GM13976 (cell line): ENCODE measurements at regions not wholly inside any gene's neighbourhood (a gene's known extent, or its start where the extent isn't known, plus 50 kb on each side); places are given as distances from the start of the nearest gene placed in this dataset.
"Not testable (repeated sequence)": the region's sequence is repeated elsewhere in the genome, so short reads cannot be mapped to it uniquely, and the experiment has no call there.

Experiments used
- DNase-seq: peaks from one replicate; pipeline ENCODE4 v3.0.0; 2012; ENCODE audit warnings: low spot score
- in situ Hi-C: fragments of 300-500 bp; cut with MboI; formaldehyde crosslinking; loops from one replicate; pipeline ENCODE4 v1.12.0; 2022; ENCODE audit warnings: low sequenced_read_pairs, mixed read lengths, inconsistent platforms; ENCODE audit not compliant: unreplicated experiment
- TF ChIP-seq, protein P1 (sequence below): IDR thresholded peaks from 2 replicates; pipeline ENCODE4 v1.5.1; 2012; ENCODE audit warnings: borderline replicate concordance, mild to moderate bottlenecking; ENCODE audit not compliant: insufficient read depth; ENCODE audit errors: extremely low read depth, missing control alignments, control extremely low read depth

DNA sequence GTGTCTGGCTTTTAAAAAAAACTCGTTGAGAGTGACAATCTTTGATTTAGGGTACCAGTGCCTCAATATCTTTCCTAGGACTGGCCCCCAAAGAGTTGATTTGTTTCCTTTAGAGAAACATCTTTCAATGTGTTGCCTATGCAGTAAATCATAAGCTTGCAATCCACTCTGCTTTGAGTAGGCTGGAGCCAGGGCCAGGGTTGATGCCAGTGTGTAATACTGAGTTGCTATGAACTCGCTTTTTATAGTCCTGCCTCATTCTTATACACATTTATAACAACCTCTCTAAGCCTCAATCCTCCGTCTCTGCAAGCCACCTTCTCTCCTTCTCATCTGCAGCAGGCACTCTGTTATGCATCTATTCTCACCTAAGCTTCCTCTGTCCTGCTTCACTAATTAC is 674.9 kb upstream of the POM121L12 start:
- DNase-seq = no peak
- in situ Hi-C loops = no loop called here
- TF ChIP-seq, protein P1, sequence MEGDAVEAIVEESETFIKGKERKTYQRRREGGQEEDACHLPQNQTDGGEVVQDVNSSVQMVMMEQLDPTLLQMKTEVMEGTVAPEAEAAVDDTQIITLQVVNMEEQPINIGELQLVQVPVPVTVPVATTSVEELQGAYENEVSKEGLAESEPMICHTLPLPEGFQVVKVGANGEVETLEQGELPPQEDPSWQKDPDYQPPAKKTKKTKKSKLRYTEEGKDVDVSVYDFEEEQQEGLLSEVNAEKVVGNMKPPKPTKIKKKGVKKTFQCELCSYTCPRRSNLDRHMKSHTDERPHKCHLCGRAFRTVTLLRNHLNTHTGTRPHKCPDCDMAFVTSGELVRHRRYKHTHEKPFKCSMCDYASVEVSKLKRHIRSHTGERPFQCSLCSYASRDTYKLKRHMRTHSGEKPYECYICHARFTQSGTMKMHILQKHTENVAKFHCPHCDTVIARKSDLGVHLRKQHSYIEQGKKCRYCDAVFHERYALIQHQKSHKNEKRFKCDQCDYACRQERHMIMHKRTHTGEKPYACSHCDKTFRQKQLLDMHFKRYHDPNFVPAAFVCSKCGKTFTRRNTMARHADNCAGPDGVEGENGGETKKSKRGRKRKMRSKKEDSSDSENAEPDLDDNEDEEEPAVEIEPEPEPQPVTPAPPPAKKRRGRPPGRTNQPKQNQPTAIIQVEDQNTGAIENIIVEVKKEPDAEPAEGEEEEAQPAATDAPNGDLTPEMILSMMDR = no peak

DNA sequence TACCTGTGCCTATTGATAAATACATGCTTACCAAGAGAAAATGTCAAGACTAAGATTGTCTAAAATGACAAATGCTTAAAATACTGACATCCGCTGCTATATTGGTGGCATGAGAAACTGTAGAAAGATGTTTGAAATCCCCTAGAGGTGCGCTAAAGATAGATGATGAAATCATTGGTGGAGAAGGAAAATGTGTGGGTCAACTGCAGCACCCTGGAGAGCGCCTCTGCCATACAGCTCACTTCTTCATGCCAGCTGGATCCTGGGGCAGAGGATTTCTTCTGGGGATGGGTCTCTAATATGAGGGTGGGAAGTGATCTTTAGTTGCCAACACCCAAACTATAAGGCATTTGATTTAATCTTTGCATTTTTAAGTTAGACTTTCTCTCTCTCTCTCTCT is 680.4 kb upstream of the POM121L12 start:
- TF ChIP-seq, protein P1 = no peak
- DNase-seq = no peak
- in situ Hi-C loops = no loop called here

DNA sequence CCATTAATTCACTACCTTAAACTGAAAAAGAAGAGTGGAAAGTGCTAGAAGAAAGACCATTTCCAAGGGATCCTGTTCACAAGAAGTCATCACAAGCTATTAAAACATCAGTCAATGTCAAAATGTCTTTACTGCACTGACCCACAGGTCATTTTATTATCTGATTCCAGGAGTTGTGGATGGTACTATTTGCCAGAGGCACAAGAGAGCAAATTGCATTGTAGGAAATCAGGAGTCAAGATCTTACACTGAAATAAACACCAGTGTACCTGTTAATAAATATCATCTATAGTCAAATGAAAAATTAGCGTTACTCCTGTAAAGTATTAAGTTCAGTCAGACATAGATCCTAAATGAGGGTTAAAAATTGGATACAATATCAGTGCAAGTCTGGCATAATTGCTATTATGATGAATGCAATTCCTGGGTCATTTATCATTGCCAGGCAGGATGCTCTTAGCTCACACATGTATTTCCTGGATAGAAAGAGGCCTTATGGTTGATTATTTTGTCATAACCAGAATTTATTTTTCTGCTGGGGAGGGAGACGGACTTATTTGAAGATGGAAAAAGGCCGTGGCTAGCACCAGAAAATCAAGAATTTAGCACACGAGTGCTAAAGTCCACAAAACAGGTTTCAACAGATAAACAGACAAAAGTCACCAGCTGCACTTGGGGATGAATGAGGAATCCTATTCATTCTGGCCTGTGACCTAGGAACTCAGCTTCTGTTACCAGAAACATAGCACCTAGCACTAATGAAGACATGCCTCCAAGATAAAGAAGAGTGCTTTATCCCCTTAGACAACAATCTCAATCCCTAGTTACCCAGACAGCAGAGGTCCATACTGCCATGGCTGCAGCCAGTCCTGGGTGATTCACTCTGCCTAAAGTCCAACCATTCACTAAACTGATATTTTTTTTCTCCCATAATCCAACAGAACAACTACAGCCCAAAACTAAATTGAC is 683.1 kb upstream of the POM121L12 start:
- no peak for DNase-seq
- in situ Hi-C loops = no loop called here
- TF ChIP-seq, protein P1 = no peak

DNA sequence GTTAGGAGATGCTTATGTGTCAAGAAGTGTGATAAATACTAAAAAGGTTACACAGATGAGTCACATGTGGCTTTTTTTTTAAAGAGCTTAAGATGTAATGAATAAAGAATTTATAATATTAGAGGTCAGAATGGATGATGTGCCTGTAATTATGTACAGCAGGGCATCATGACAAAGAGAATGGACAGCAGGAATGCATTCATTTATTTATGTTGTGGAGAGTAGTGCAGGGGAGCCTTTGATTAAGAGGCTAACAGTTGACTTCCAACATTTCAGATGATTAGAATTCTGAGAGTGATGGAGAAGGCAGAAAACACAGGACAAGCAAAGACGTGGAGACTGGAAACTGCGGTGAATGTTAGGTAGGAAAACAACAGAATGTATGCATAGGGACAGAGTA is 691.4 kb upstream of the POM121L12 start:
- in situ Hi-C loops = no loop called here
- TF ChIP-seq, protein P1 = no peak
- DNase-seq = no peak

DNA sequence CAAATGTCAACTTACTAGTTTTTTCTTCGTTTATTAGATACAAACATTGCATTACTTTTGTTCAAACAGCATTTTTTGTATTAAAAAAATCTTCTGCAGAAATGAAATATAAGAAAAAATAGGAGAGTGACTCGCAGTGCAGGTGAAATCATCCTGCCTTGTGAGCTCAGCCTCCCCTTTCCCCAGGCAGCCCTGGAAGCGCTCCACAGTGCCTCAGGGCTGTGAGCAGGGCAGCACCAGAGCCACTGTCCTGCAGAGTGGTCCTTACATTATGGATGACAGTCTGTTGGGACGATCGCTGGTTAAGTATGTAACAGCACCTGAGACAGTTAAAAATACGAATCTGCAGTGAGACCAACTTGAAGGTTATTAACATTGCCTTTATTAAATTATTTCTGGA is 695.4 kb upstream of the POM121L12 start:
- in situ Hi-C loops = no loop called here
- DNase-seq = no peak
- TF ChIP-seq, protein P1 = no peak

DNA sequence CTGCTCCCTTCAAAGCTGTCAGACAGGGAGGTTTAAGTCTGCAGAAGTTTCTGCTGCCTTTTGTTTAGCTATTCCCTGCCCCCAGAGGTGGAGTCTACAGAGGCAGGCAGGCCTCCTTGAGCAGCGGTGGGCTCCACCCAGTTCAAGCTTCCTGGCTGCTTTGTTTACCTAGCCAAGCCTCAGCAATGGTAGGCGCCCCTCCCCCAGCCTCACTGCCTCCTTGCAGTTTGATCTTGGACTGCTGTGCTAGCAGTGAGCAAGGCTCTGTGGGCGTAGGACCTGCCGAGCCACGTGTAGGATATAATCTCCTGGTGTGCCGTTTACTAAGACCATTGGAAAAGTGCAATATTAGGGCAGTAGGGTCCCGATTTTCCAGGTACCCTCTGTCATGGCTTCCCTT is 707.1 kb upstream of the POM121L12 start:
- DNase-seq, in situ Hi-C loops: not testable (repeated sequence)

DNA sequence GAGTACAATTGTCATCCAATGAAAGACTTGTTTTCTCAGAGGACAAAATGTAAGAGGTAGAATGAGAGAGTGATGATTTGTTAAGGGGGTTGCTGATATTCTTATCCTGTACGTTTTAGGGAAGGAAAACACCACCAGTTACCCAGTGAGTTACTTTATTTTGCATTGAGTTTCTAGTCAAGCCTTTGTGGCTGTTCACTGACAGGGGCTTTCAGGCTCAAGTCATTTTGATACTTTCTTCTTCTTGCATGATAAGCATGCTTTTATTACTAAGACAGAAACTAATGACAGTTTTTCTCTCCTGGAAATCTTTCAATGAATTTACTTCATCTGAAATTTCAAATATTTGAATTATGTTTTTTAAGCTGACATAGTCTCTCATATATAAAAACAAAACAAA is 710.2 kb upstream of the POM121L12 start:
- in situ Hi-C loops = no loop called here
- peak; percentile 37 for DNase-seq
- TF ChIP-seq, protein P1 = no peak
